ENCODE measurements at regions not wholly inside any gene's neighbourhood (a gene's known extent, or its start where the extent isn't known, plus 50 kb on each side); places are given as distances from the start of the nearest gene placed in this dataset.

DNA sequence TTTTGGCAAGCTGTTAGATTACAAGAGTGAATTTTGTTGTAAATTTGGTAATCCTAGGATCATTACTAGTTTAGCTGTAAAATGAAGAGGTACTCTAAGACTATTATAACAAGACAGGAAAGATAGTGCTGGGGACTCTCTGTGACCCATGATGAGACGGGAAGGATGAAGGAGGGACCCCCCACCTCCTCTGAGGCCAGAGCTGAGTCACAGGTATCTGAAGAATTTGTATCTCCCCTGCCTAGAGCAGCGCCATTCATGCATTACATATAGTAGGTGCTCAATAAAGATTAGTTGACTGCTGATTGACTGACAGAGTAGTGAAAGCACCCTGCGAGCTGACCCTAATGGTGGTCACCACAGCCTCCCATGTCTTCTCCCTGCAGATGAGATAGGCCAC is 202.8 kb downstream of the SNX18 start:
- Histone ChIP-seq H3K27me3 (ENCODE audit: low read depth, low read length) (no peaks in the 10 kb centered on the region), H3K9me3 (ENCODE audit: control insufficient read depth in 1 of 2, low read length in 2 of 2) (no peaks in the 10 kb centered on the region), H3K27ac (ENCODE audit: low read length) (no peak overlapping the region), H3K4me3 (ENCODE audit: low read depth in 1 of 2, low read length in 2 of 2) (no peak overlapping the region), H3K4me1 (ENCODE audit: control insufficient read depth in 1 of 2, insufficient read depth in 2 of 2, low read length in 2 of 2) (peaks cover 10 to 12% of the 10 kb centered on the region in 2 donors), H3K36me3 (ENCODE audit: control insufficient read depth in 1 of 2, insufficient read depth in 2 of 2, low read length in 2 of 2) (no peaks in the 10 kb centered on the region)

DNA sequence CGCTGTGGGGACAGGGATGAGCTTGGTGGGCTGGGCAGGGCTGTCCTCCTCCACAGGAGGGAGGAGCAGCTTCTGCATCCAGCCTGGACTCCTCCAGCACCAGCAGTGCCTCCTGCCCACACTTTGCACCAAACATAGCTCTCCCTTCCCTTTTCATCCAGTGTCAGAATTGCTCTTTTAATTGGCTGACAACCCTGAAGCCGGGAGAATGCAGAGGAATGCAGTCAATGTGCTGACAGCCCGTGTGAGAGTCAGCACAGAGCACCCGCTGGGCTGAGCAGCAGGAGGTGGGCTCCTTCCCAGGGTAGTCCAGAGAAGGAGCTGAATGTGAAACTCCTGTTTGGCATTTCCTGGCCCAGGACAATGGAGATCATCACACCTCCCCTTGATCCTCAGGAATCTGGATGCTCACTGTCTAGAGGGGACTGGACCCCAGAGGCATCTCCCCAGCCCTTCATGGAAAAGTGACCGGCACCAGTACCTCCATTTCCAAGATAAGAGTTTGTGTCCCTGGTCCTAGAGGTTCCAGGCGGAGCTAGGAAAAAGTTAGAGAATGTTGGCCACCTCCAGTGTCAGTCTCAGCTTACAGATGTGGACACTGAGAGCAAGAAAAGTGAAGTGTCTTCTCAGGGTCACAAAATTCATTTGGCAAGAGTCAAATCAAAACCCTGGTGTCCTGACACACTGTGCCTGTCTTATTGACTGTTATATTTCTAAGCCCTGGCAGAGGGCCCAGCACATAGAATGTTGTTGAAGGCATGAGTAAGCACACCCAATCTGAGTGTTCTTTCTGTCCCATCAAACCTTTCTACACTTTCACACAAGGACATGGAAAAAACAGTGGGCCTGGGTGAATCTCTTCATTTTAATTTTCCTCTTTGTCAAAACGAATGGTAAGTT is 202.1 kb downstream of the SNX18 start:
- H3K4me1 ChIP-seq (ENCODE audit: control insufficient read depth in 1 of 2, insufficient read depth in 2 of 2, low read length in 2 of 2) = peaks cover 10 to 12% of the 10 kb centered on the region in 2 donors
- H3K27me3 ChIP-seq (ENCODE audit: low read depth, low read length) = no peaks in the 10 kb centered on the region
- no peaks in the 10 kb centered on the region for H3K9me3 ChIP-seq (ENCODE audit: control insufficient read depth in 1 of 2, low read length in 2 of 2)
- H3K4me3 ChIP-seq (ENCODE audit: low read depth in 1 of 2, low read length in 2 of 2) = no peak overlapping the region
- no peaks in the 10 kb centered on the region for H3K36me3 ChIP-seq (ENCODE audit: control insufficient read depth in 1 of 2, insufficient read depth in 2 of 2, low read length in 2 of 2)
- no peak overlapping the region for H3K27ac ChIP-seq (ENCODE audit: low read length)

DNA sequence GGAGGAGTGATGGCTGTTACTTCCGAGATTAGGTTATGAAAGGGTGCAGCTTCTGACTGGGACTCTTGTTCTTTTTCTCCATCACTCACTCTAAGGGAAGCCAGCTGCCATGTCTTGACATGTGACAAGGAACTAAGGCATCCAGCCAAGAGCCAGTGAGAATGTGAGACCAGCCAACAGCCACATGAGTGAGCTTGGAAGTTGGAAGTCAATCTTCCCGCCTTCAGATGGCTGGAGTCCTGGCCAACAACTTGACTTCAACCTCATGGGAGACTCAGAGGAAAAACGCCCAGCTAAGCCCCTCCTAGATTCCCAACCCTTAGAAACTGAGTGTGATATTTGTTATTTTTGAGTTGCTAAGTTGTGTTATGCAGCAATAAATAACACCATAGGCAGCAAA is 201.1 kb downstream of the SNX18 start:
- Histone ChIP-seq H3K36me3 (ENCODE audit: control insufficient read depth in 1 of 2, insufficient read depth in 2 of 2, low read length in 2 of 2) (no peaks in the 10 kb centered on the region), H3K27ac (ENCODE audit: low read length) (no peak overlapping the region), H3K4me1 (ENCODE audit: control insufficient read depth in 1 of 2, insufficient read depth in 2 of 2, low read length in 2 of 2) (peaks cover 10 to 12% of the 10 kb centered on the region in 2 donors)

DNA sequence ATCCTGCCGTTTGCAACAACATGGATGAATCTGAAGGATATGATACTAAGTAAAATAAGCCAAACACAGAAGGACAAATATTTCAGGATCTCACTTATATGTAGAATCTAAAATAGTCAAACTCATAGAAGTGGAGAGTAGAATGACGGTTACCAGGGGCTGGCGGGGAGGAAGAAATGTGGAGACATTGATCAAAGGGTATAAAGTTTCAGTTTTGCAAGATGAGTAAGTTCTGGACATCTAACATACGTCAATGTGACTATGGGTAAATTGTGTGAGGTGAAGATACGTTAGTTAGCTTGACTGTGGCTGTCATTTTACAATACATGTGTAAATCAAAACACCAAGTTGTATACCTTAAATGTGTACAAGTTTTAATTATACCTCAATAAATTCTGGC is 200.3 kb downstream of the SNX18 start:
- no peaks in the 10 kb centered on the region for H3K36me3 ChIP-seq (ENCODE audit: control insufficient read depth in 1 of 2, insufficient read depth in 2 of 2, low read length in 2 of 2)
- H3K9me3 ChIP-seq (ENCODE audit: control insufficient read depth in 1 of 2, low read length in 2 of 2) = no peaks in the 10 kb centered on the region
- no peak overlapping the region for H3K4me3 ChIP-seq (ENCODE audit: low read depth in 1 of 2, low read length in 2 of 2)
- peaks cover 10 to 12% of the 10 kb centered on the region in 2 donors for H3K4me1 ChIP-seq (ENCODE audit: control insufficient read depth in 1 of 2, insufficient read depth in 2 of 2, low read length in 2 of 2)
- no peaks in the 10 kb centered on the region for H3K27me3 ChIP-seq (ENCODE audit: low read depth, low read length)
- no peak overlapping the region for H3K27ac ChIP-seq (ENCODE audit: low read length)

More for the DNA sequence above, 201.1 kb downstream of the SNX18 start:
- Histone ChIP-seq H3K27me3 (ENCODE audit: low read depth, low read length) (no peaks in the 10 kb centered on the region), H3K4me3 (ENCODE audit: low read depth in 1 of 2, low read length in 2 of 2) (no peak overlapping the region), H3K9me3 (ENCODE audit: control insufficient read depth in 1 of 2, low read length in 2 of 2) (no peaks in the 10 kb centered on the region)

DNA sequence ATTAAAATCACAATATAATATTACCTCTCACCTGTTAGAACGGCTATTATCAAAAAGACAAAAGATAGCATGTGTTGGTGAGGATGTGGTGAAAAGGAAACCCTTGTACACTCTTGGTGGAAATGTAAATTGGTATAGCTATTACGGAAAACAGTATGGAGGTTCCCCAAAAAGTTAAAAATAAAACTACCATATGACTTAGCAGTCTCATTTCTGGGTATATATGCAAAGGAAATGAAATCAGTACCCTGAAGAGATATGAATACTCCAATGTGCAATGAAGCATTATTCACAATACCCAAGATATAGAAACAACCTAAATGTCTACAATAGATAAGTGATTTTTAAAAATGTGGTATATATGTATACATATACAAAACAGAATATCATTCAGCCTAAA is 199.9 kb downstream of the SNX18 start:
- peaks cover 10 to 12% of the 10 kb centered on the region in 2 donors for H3K4me1 ChIP-seq (ENCODE audit: control insufficient read depth in 1 of 2, insufficient read depth in 2 of 2, low read length in 2 of 2)
- H3K36me3 ChIP-seq (ENCODE audit: control insufficient read depth in 1 of 2, insufficient read depth in 2 of 2, low read length in 2 of 2) = no peaks in the 10 kb centered on the region
- H3K27me3 ChIP-seq (ENCODE audit: low read depth, low read length) = no peaks in the 10 kb centered on the region
- H3K9me3 ChIP-seq (ENCODE audit: control insufficient read depth in 1 of 2, low read length in 2 of 2) = no peaks in the 10 kb centered on the region
- H3K4me3 ChIP-seq (ENCODE audit: low read depth in 1 of 2, low read length in 2 of 2) = no peak overlapping the region
- H3K27ac ChIP-seq (ENCODE audit: low read length) = no peak overlapping the region

DNA sequence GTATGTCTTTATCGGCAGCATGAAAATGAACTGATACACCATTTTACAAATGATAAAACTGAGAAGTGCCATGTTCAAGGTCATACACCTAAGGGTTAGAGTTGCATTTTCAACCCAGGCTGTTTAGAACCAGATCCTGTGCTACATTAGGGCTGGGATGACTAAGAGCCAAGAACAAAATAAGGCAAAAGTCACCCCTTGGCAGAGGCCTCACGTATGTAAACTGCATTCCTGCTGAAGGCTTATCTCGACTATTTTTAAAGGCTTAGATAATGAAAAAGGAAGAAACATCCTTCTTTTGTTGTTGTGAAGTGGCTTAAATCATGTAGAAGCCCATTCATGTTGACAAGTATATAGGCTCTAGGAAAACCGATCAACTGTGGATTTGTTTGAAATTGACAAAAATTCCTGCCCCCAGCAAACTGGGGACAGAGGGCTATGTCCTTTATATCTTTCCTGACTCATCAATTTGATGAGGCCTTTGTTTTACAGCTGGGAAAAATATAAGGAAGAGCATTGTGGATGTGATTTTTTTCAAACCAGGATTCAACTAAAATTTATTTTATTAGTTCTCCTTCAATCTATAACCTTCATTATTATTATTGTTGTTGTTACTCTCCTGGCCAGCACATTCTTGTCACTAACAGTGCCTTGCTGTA is 196.5 kb downstream of the SNX18 start:
- peaks cover 0 to 2% of the 10 kb centered on the region in 2 donors for H3K9me3 ChIP-seq (ENCODE audit: control insufficient read depth in 1 of 2, low read length in 2 of 2)
- H3K4me1 ChIP-seq (ENCODE audit: control insufficient read depth in 1 of 2, insufficient read depth in 2 of 2, low read length in 2 of 2) = peaks cover under 1 to 3% of the 10 kb centered on the region in 2 donors
- no peaks in the 10 kb centered on the region for H3K27me3 ChIP-seq (ENCODE audit: low read depth, low read length)
- no peaks in the 10 kb centered on the region for H3K36me3 ChIP-seq (ENCODE audit: control insufficient read depth in 1 of 2, insufficient read depth in 2 of 2, low read length in 2 of 2)
- H3K4me3 ChIP-seq (ENCODE audit: low read depth in 1 of 2, low read length in 2 of 2) = no peak overlapping the region
- no peak overlapping the region for H3K27ac ChIP-seq (ENCODE audit: low read length)

DNA sequence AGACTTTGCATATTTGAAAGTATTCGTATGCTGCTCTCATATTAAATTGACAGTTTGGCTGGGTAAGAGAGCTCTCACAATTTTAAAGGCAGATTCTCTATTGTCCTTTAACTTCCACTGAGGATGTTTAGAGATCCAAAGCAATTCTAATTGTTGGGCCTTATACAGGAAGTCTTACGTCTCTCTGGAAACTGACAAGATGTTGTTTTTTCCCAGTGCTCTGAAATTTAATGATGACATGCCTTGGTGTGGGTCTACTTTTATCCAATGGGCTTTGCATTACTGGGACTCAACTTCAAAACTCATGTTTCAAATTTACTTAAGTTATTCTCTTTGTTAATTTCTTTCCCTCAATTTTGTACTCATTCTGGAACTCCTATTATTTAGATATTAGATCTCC is 191.5 kb downstream of the SNX18 start:
- H3K9me3 ChIP-seq (ENCODE audit: control insufficient read depth in 1 of 2, low read length in 2 of 2) = peaks cover 0 to 2% of the 10 kb centered on the region in 2 donors
- H3K4me3 ChIP-seq (ENCODE audit: low read depth in 1 of 2, low read length in 2 of 2) = no peak overlapping the region
- no peaks in the 10 kb centered on the region for H3K27me3 ChIP-seq (ENCODE audit: low read depth, low read length)
- no peaks in the 10 kb centered on the region for H3K4me1 ChIP-seq (ENCODE audit: control insufficient read depth in 1 of 2, insufficient read depth in 2 of 2, low read length in 2 of 2)
- H3K36me3 ChIP-seq (ENCODE audit: control insufficient read depth in 1 of 2, insufficient read depth in 2 of 2, low read length in 2 of 2) = no peaks in the 10 kb centered on the region
- H3K27ac ChIP-seq (ENCODE audit: low read length) = no peak overlapping the region

DNA sequence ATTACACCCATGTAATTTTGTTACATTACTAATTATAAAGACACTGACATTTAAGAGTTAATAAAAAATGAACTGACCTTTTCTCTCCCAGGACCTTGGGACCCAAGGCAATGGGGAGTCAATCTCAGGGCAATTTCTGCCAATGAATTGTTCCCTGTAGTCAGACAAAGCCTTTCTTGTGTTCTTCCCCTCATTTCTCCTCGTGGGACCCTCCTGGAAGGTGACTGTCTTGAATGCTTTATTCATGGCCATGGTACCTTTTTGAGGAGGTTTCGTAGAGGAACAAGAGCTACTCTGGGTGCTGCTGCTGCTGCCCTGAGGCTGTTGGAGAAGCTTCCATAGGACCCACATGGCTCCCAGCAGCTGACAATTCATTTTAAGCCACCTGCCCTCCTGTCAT is 190.3 kb downstream of the SNX18 start:
- Histone ChIP-seq H3K27me3 (ENCODE audit: low read depth, low read length) (no peaks in the 10 kb centered on the region), H3K36me3 (ENCODE audit: control insufficient read depth in 1 of 2, insufficient read depth in 2 of 2, low read length in 2 of 2) (no peaks in the 10 kb centered on the region), H3K27ac (ENCODE audit: low read length) (no peak overlapping the region)

DNA sequence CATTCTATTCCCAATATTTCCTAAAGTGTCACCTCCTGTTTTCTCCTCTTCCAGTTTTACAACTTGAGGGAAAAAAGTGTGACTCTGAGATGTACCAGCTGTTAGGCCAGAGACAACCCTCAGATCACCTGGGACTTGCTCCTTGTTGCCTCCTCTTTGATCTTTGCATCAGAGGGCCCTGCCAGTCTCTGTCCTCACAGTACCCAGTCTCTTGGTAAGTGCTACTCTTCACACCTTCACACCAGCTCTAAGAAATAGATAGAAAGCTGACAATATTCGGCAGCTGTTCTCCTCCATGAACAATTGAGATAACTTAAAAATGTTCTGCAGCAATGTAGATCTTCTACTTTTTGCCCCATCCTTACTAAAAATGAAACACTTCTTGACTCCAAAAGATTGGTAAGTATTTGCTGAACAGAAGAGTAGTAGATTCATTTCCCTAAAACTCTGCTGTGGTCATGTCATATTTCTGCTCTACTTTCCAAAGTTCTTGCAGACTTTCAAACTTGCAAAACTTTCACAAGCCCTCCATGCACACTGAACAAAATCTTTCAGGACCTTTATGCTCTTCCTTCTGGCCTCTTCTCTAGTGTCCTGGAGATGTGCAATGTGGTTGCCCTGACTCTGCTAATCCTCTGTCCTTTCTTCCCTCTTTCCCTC is 188.6 kb downstream of the SNX18 start:
- Histone ChIP-seq H3K4me3 (ENCODE audit: low read depth in 1 of 2, low read length in 2 of 2) (no peak overlapping the region), H3K27me3 (ENCODE audit: low read depth, low read length) (no peaks in the 10 kb centered on the region), H3K4me1 (ENCODE audit: control insufficient read depth in 1 of 2, insufficient read depth in 2 of 2, low read length in 2 of 2) (peaks cover 10 to 15% of the 10 kb centered on the region in 2 donors), H3K9me3 (ENCODE audit: control insufficient read depth in 1 of 2, low read length in 2 of 2) (peaks cover 0 to 2% of the 10 kb centered on the region in 2 donors), H3K36me3 (ENCODE audit: control insufficient read depth in 1 of 2, insufficient read depth in 2 of 2, low read length in 2 of 2) (no peaks in the 10 kb centered on the region), H3K27ac (ENCODE audit: low read length) (no peak overlapping the region)

More for the DNA sequence above, 190.3 kb downstream of the SNX18 start:
- H3K4me3 ChIP-seq (ENCODE audit: low read depth in 1 of 2, low read length in 2 of 2) = no peak overlapping the region
- H3K9me3 ChIP-seq (ENCODE audit: control insufficient read depth in 1 of 2, low read length in 2 of 2) = peaks cover 0 to 2% of the 10 kb centered on the region in 2 donors
- peaks cover under 1 to 10% of the 10 kb centered on the region in 2 donors for H3K4me1 ChIP-seq (ENCODE audit: control insufficient read depth in 1 of 2, insufficient read depth in 2 of 2, low read length in 2 of 2)

DNA sequence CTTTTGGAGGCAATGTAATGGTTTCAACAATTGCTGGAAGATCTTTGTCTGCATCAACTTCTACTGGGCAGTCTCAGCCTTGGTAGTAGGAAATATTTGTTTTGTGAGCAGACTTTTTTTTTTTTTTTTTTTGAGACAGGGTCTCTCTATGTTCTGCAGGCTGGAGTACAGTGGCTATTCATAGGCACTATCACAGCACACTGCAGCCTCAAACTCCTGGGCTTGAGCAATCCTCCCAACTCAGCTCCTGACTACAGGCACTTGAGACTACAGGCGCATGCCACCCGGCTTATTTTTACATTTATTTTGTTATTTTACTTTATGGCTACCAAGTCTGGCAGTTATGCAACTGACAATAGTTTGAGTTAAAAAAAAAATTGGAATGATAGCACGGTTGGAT is 187.3 kb downstream of the SNX18 start:
- H3K27me3 ChIP-seq (ENCODE audit: low read depth, low read length) = no peaks in the 10 kb centered on the region
- no peak overlapping the region for H3K4me3 ChIP-seq (ENCODE audit: low read depth in 1 of 2, low read length in 2 of 2)
- no peak overlapping the region for H3K27ac ChIP-seq (ENCODE audit: low read length)
- peaks cover 10 to 15% of the 10 kb centered on the region in 2 donors for H3K4me1 ChIP-seq (ENCODE audit: control insufficient read depth in 1 of 2, insufficient read depth in 2 of 2, low read length in 2 of 2)
- H3K36me3 ChIP-seq (ENCODE audit: control insufficient read depth in 1 of 2, insufficient read depth in 2 of 2, low read length in 2 of 2) = no peaks in the 10 kb centered on the region
- peaks cover 0 to 1% of the 10 kb centered on the region in 2 donors for H3K9me3 ChIP-seq (ENCODE audit: control insufficient read depth in 1 of 2, low read length in 2 of 2)

DNA sequence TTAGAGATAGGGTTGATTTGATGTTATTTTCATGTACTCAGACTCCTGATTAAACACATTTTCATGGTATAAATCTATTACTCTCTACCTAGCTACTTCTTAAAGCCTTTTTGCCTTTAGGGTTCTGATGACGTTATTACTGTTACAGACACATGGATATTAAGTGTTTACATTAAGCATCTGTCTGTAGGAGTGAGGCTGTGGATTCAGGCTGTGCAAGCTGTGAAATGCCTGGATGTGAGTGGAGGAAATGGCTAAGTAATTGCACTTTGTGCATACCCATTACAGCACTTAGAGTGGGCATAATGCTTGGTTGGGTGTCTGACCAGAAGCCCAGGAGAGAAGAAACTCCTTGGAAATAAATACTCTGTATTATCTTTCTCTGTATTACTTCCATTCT is 186.8 kb downstream of the SNX18 start:
- Histone ChIP-seq H3K27ac (ENCODE audit: low read length) (no peak overlapping the region), H3K27me3 (ENCODE audit: low read depth, low read length) (no peaks in the 10 kb centered on the region), H3K9me3 (ENCODE audit: control insufficient read depth in 1 of 2, low read length in 2 of 2) (no peaks in the 10 kb centered on the region), H3K4me1 (ENCODE audit: control insufficient read depth in 1 of 2, insufficient read depth in 2 of 2, low read length in 2 of 2) (peaks cover 10 to 15% of the 10 kb centered on the region in 2 donors), H3K4me3 (ENCODE audit: low read depth in 1 of 2, low read length in 2 of 2) (no peak overlapping the region), H3K36me3 (ENCODE audit: control insufficient read depth in 1 of 2, insufficient read depth in 2 of 2, low read length in 2 of 2) (no peaks in the 10 kb centered on the region)
